ENCODE measurements at regions not wholly inside any gene's neighbourhood (a gene's known extent, or its start where the extent isn't known, plus 50 kb on each side); places are given as distances from the start of the nearest gene placed in this dataset.

GRCh38 chr7:155138204-155138603 is 68.1 kb downstream of the HTR5A start:
- TF ChIP-seq CTCF (IDR thresholded peaks at IDR 0.05) (no peak), POLR2A (IDR thresholded peaks at IDR 0.05) (no peak)

Data from Peyer's patch (tissue), 4 donors.